SK-N-SH (cell line): ENCODE measurements at regions not wholly inside any gene's neighbourhood (a gene's known extent, or its start where the extent isn't known, plus 50 kb on each side); places are given as distances from the start of the nearest gene placed in this dataset.
"Not testable (repeated sequence)": the region's sequence is repeated elsewhere in the genome, so short reads cannot be mapped to it uniquely, and the experiment has no call there.

ENCODE experiments used
- CTCF ChIP-seq: fragments of 200-600 bp; sonication (generic); IDR thresholded peaks from 2 replicates; pipeline ENCODE4 v1.6.1; 2017; ENCODE audit warnings: antibody characterized with exemption, mild to moderate bottlenecking, moderate library complexity
- RAD21 ChIP-seq: IDR thresholded peaks from 2 replicates; pipeline ENCODE4 v1.6.1; 2012; ENCODE audit warnings: mild to moderate bottlenecking, low read length

DNA sequence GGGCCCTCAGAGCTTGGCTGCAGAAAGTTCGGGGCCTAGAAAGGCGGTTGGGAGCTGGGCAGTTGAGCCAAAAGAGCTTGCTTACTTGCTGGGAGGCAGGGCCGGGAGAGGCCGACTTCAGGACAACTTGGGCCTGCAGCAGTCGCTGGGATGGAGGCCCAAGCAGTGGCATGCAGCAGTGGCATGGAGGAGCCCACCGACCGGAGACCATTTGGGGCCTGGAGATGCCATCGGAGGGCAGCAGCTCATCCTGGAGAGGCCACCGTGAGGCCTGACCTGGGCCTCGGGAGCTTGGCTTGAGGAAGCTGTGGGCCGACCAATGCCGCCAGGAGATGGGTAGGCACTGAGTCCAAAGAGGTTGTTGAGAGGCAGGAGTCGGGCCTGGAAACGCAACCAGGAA, 200.0 kb downstream of the CEP170 start:
- TF ChIP-seq CTCF, RAD21: not testable (repeated sequence)
